ENCODE measurements at regions not wholly inside any gene's neighbourhood (a gene's known extent, or its start where the extent isn't known, plus 50 kb on each side); places are given as distances from the start of the nearest gene placed in this dataset.

- WGBS, 2 donors: 90 to 92% methylated on average over 2 of the region's 2 CpGs
- Histone ChIP-seq H3K36me3 (replicated peaks in 1 of 2; ENCODE audit: insufficient read depth in 1 of 2, low read depth in 2 of 2) (no peaks in the 10 kb centered on the region), H3K9me3 (no peaks in the 10 kb centered on the region), H3K4me3 (no peak overlapping the region), H3K27ac (no peak overlapping the region), H3K4me1 (peaks cover 2% of the 10 kb centered on the region), H3K27me3 (no peaks in the 10 kb centered on the region)
- TF ChIP-seq POLR2A (IDR thresholded peaks at IDR 0.05) (no peak), CTCF (IDR thresholded peaks at IDR 0.05) (no peak)
- intact Hi-C loops (cut with DNase I): no loop called here
- ATAC-seq: no peak
- DNase-seq: no peak
Observed at GRCh38 chr4:114192854-114193253, 213.4 kb upstream of the ARSJ start.

GRCh38 chr4:114193624-114194399 lies 214.4 kb upstream of the ARSJ start:
- DNase-seq (no peak), ATAC-seq (no peak)
- no peaks in the 10 kb centered on the region for H3K36me3 ChIP-seq (replicated peaks in 1 of 2; ENCODE audit: insufficient read depth in 1 of 2, low read depth in 2 of 2)
- no peaks in the 10 kb centered on the region for H3K9me3 ChIP-seq
- TF ChIP-seq POLR2A (IDR thresholded peaks at IDR 0.05) (no peak), CTCF (IDR thresholded peaks at IDR 0.05) (no peak)
- no peaks in the 10 kb centered on the region for H3K4me1 ChIP-seq
- intact Hi-C loops (cut with DNase I): no loop called here
- no peak overlapping the region for H3K27ac ChIP-seq
- no peak overlapping the region for H3K4me3 ChIP-seq
- H3K27me3 ChIP-seq: no peaks in the 10 kb centered on the region
- 49 to 52% methylated on average over 5 of the region's 5 CpGs for WGBS, 2 donors

GRCh38 chr4:114196606-114197005 lies 217.2 kb upstream of the ARSJ start:
- Histone ChIP-seq H3K27ac (no peak overlapping the region), H3K4me1 (no peaks in the 10 kb centered on the region), H3K36me3 (replicated peaks in 1 of 2; ENCODE audit: insufficient read depth in 1 of 2, low read depth in 2 of 2) (no peaks in the 10 kb centered on the region), H3K27me3 (no peaks in the 10 kb centered on the region), H3K4me3 (no peak overlapping the region), H3K9me3 (no peaks in the 10 kb centered on the region)
- TF ChIP-seq POLR2A (IDR thresholded peaks at IDR 0.05) (no peak), CTCF (IDR thresholded peaks at IDR 0.05) (no peak)
- no peak for ATAC-seq
- no peak for DNase-seq
- WGBS, 2 donors: 88 to 94% methylated on average over 2 of the region's 2 CpGs
- intact Hi-C loops (cut with DNase I): no loop called here

- Histone ChIP-seq H3K36me3 (replicated peaks in 1 of 2; ENCODE audit: insufficient read depth in 1 of 2, low read depth in 2 of 2) (no peaks in the 10 kb centered on the region), H3K9me3 (no peaks in the 10 kb centered on the region), H3K27ac (no peak overlapping the region), H3K27me3 (no peaks in the 10 kb centered on the region), H3K4me1 (no peaks in the 10 kb centered on the region), H3K4me3 (no peak overlapping the region)
- intact Hi-C loops (cut with DNase I): no loop called here
- TF ChIP-seq POLR2A (IDR thresholded peaks at IDR 0.05) (no peak), CTCF (IDR thresholded peaks at IDR 0.05) (no peak)
- 70 to 79% methylated on average over 2 to 3 of the region's 3 CpGs for WGBS, 2 donors
- DNase-seq (peak in 3 of 4 donors; percentile 37 to 50 (median 45)), ATAC-seq (peak; percentile 24)
Observed at GRCh38 chr4:114200026-114200425, 220.6 kb upstream of the ARSJ start.

- WGBS, 2 donors: 91 to 96% methylated on average over 1 of the region's 1 CpG
- Histone ChIP-seq H3K9me3 (no peaks in the 10 kb centered on the region), H3K4me3 (no peak overlapping the region), H3K27ac (no peak overlapping the region), H3K4me1 (no peaks in the 10 kb centered on the region), H3K27me3 (no peaks in the 10 kb centered on the region), H3K36me3 (replicated peaks in 1 of 2; ENCODE audit: insufficient read depth in 1 of 2, low read depth in 2 of 2) (no peaks in the 10 kb centered on the region)
- ATAC-seq (no peak), DNase-seq (no peak)
- TF ChIP-seq CTCF (IDR thresholded peaks at IDR 0.05): no peak
- TF ChIP-seq POLR2A (IDR thresholded peaks at IDR 0.05): no peak
- intact Hi-C loops (cut with DNase I): no loop called here
Observed at GRCh38 chr4:114205261-114205660, 225.8 kb upstream of the ARSJ start.

Measured in body of pancreas (tissue), 4 donors.